Keratinocyte (primary cell): ENCODE measurements at regions not wholly inside any gene's neighbourhood (a gene's known extent, or its start where the extent isn't known, plus 50 kb on each side); places are given as distances from the start of the nearest gene placed in this dataset.

ENCODE experiments used
- CTCF ChIP-seq, 3 experiments: IDR thresholded peaks in 1 of 3; conservative IDR thresholded peaks in 1 of 3; optimal IDR thresholded peaks in 1 of 3; 2 replicates in 2 of 3; 3 replicates in 1 of 3; pipeline versions ENCODE3 to v1.5.1; 2011; ENCODE audit warnings: low read length in 3 of 3, mild to moderate bottlenecking in 3 of 3, moderate library complexity in 2 of 3, control low read depth in 1 of 3, inconsistent platforms in 1 of 3; ENCODE audit not compliant: insufficient read depth in 2 of 3; ENCODE audit errors: extremely low read depth in 1 of 3
- EZH2 ChIP-seq: IDR thresholded peaks from one replicate; pipeline ENCODE4 v1.6.1; 2012; ENCODE audit warnings: inconsistent platforms, mild to moderate bottlenecking, low read length, moderate library complexity

- TF ChIP-seq CTCF (optimal IDR thresholded peaks at IDR 0.05 in 1 of 3, IDR thresholded peaks at IDR 0.05 in 1 of 3, conservative IDR thresholded peaks at IDR 0.05 in 1 of 3; ENCODE audit: extremely low read depth in 1 of 3, insufficient read depth in 2 of 3, low read length in 3 of 3) (no peak), EZH2 (no peak)
Measured at GRCh38 chr2:64745562-64745961, 91.8 kb upstream of the SERTAD2 start.
